KBM-7 (cell line): ENCODE measurements at regions not wholly inside any gene's neighbourhood (a gene's known extent, or its start where the extent isn't known, plus 50 kb on each side); places are given as distances from the start of the nearest gene placed in this dataset.

Experiments used
- DNase-seq: peaks from one replicate; pipeline ENCODE4 v3.0.0-alpha.2; 2015
- in situ Hi-C: fragments of 300-500 bp; cut with MboI; formaldehyde crosslinking; loops from 2 replicates; pipeline ENCODE4 v1.14.3; 2020; ENCODE audit warnings: low sequenced_read_pairs, low pct_unique_long_range_greater_than_20kb, mixed read lengths

GRCh38 chr22:48182846-48183805 lies 1420.7 kb downstream of the TBC1D22A start:
- in situ Hi-C loops = no loop called here
- no peak for DNase-seq

GRCh38 chr22:48182031-48182430 lies 1419.6 kb downstream of the TBC1D22A start:
- no peak for DNase-seq
- in situ Hi-C loops = no loop called here

GRCh38 chr22:48181263-48181955 lies 1419.0 kb downstream of the TBC1D22A start:
- in situ Hi-C loops = no loop called here
- DNase-seq = no peak

GRCh38 chr22:48180631-48181030 lies 1418.2 kb downstream of the TBC1D22A start:
- no peak for DNase-seq
- in situ Hi-C loops = no loop called here

- DNase-seq = no peak
- in situ Hi-C loops = no loop called here
Observed at GRCh38 chr22:48179571-48180546, 1417.4 kb downstream of the TBC1D22A start.

- DNase-seq = no peak
- in situ Hi-C loops = no loop called here
Observed at GRCh38 chr22:48178536-48178935, 1416.1 kb downstream of the TBC1D22A start.

GRCh38 chr22:48177631-48178030 lies 1415.2 kb downstream of the TBC1D22A start:
- in situ Hi-C loops = no loop called here
- DNase-seq = no peak

- in situ Hi-C loops = no loop called here
Observed at GRCh38 chr22:48175721-48176120, 1413.3 kb downstream of the TBC1D22A start.

GRCh38 chr22:48173773-48174160 lies 1411.3 kb downstream of the TBC1D22A start:
- DNase-seq = no peak

More at GRCh38 chr22:48175721-48176120, 1413.3 kb downstream of the TBC1D22A start:
- DNase-seq = no peak

GRCh38 chr22:48173061-48173772 lies 1410.8 kb downstream of the TBC1D22A start:
- in situ Hi-C loops = no loop called here

More at GRCh38 chr22:48173773-48174160, 1411.3 kb downstream of the TBC1D22A start:
- in situ Hi-C loops = no loop called here

GRCh38 chr22:48171271-48171691 lies 1408.8 kb downstream of the TBC1D22A start:
- in situ Hi-C loops = no loop called here
- no peak for DNase-seq

More at GRCh38 chr22:48173061-48173772, 1410.8 kb downstream of the TBC1D22A start:
- no peak for DNase-seq

GRCh38 chr22:48169227-48169626 lies 1406.8 kb downstream of the TBC1D22A start:
- in situ Hi-C loops = no loop called here

GRCh38 chr22:48167238-48167637 lies 1404.8 kb downstream of the TBC1D22A start:
- in situ Hi-C loops = no loop called here

More at GRCh38 chr22:48169227-48169626, 1406.8 kb downstream of the TBC1D22A start:
- no peak for DNase-seq

GRCh38 chr22:48161298-48161697 lies 1398.8 kb downstream of the TBC1D22A start:
- no peak for DNase-seq
- in situ Hi-C loops = no loop called here

More at GRCh38 chr22:48167238-48167637, 1404.8 kb downstream of the TBC1D22A start:
- no peak for DNase-seq

GRCh38 chr22:48157676-48158075 lies 1395.2 kb downstream of the TBC1D22A start:
- in situ Hi-C loops = no loop called here
- DNase-seq = no peak

- in situ Hi-C loops = no loop called here
- no peak for DNase-seq
Observed at GRCh38 chr22:48156603-48157355, 1394.3 kb downstream of the TBC1D22A start.

- DNase-seq = no peak
- in situ Hi-C loops = no loop called here
Observed at GRCh38 chr22:48155446-48155845, 1393.0 kb downstream of the TBC1D22A start.

GRCh38 chr22:48154943-48155240 lies 1392.4 kb downstream of the TBC1D22A start:
- in situ Hi-C loops = no loop called here

More at GRCh38 chr22:48154943-48155240, 1392.4 kb downstream of the TBC1D22A start:
- DNase-seq = no peak
